ENCODE measurements at regions not wholly inside any gene's neighbourhood (a gene's known extent, or its start where the extent isn't known, plus 50 kb on each side); places are given as distances from the start of the nearest gene placed in this dataset.

- TF ChIP-seq POLR2AphosphoS5 (IDR thresholded peaks at IDR 0.05; ENCODE audit: insufficient read depth, low read depth, low read length) (no peak), POLR2A (IDR thresholded peaks at IDR 0.05; ENCODE audit: low read depth, low read length) (no peak), CTCF (IDR thresholded peaks at IDR 0.05; ENCODE audit: extremely low read depth in 1 of 2, insufficient read depth in 1 of 2, low read depth in 1 of 2, low read length in 2 of 2) (no peak), MYC (IDR thresholded peaks at IDR 0.05; ENCODE audit: low read depth, low read length) (no peak)
Observed at GRCh38 chr5:88956416-88956815, 73.4 kb upstream of the MEF2C start.

All from endothelial cell of umbilical vein (primary cell).